ENCODE measurements at regions not wholly inside any gene's neighbourhood (a gene's known extent, or its start where the extent isn't known, plus 50 kb on each side); places are given as distances from the start of the nearest gene placed in this dataset.

GRCh38 chr7:29627631-29628030, 64.0 kb downstream of the PRR15 start:
- TF ChIP-seq POLR2A (IDR thresholded peaks at IDR 0.05) = no peak
- TF ChIP-seq POLR2AphosphoS5 (IDR thresholded peaks at IDR 0.05) = no peak
